HG02970 (cell line): ENCODE measurements at regions not wholly inside any gene's neighbourhood (a gene's known extent, or its start where the extent isn't known, plus 50 kb on each side); places are given as distances from the start of the nearest gene placed in this dataset.
"Not testable (repeated sequence)": the region's sequence is repeated elsewhere in the genome, so short reads cannot be mapped to it uniquely, and the experiment has no call there.

Experiments used
- ATAC-seq: cut with Tn5 transposase; IDR thresholded peaks from one replicate; pipeline ENCODE4 v1.9.1; 2021; ENCODE audit warnings: mild to moderate bottlenecking, moderate library complexity, moderate number of reproducible peaks; ENCODE audit not compliant: unreplicated experiment, low FRiP score

DNA sequence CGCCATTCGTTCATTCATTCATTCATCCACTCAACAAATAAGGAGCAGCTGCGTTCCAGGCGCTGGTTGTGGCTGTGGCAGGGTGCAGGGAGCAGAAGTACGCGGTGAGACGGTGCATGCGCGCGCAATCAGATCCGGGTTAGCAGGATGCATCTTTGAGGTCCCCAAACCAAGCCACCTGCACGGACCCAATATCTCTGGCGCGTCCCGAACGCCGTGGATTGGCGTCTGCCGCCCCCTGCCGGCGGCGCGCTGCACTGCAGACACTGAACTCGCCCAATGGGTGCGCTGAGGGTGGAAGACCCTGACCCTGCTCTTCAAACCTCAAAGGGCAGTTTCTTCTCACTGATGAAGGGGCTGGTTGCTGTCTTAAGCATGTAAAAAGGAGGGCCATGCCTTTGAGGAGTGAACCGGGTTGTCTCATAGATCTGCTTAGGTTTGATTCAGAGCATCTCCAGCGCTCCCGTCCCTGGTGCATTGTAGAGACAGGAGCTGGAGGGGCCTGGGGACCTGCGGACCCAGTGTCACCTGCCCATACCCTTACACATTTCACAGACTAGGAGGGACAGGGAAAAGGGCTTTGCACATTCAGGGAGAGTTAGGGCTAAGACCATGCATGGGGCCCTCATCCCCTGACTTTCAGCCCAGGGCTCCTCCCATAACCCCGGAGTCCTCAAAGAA lies 102.5 kb downstream of the RAMP3 start:
- peak; percentile 78 for ATAC-seq

DNA sequence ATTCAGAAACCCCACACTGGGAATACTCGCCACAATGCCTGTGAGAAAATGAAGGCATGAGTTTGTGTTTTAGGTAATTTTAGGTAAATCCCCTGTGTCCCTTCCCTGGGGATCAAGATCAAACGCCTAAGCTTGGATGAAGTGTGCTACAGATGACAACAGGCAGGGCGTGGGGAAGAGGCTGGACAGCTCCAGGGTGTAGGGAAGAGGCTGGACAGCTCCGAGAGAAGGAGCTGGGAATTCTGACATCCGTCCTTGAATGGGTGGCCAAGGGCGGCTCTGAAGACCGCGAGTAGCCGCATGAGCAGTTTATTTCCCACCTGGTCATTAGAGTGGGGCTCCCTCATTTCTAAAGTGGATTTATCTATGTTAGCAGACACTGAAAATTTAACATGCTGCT lies 109.7 kb downstream of the RAMP3 start:
- ATAC-seq, result no peak

DNA sequence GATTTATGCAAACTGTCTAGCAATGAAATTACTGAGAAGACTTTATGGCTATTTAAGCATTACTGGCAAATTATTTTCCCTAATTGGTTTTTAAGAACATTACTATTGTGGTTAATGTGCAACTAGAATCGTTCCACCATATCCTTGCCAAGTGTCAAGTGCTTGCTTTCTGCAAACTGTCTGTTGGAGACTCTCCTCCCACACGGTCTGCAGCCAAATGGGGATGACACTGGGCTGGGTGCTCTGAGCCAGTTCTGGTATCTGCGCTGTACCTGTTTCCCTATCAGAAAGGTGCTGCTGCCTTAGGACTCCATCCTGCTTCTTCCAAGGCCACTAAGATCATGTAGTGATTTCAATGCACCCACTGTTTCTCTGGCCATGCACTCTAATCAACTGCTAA lies 110.4 kb downstream of the RAMP3 start:
- no peak for ATAC-seq

DNA sequence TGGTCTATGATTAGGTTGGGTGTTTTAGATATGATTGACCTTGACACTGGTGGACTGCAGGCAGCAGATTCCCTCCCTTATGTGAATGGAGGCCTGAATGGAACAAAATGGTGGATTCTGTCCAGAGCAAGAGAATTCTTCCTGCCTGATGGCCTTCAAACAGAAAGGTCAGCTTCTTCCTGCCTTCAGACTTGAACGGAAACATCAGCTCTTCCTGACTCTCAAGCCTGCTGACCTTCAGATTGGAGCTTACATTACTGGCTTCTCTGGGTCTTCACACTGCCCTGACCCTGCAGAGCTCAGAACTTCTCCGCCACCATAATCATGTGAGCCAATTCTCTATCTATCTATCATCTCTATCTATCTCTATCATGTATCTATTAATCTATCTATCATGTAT lies 111.6 kb downstream of the RAMP3 start:
- no peak for ATAC-seq

DNA sequence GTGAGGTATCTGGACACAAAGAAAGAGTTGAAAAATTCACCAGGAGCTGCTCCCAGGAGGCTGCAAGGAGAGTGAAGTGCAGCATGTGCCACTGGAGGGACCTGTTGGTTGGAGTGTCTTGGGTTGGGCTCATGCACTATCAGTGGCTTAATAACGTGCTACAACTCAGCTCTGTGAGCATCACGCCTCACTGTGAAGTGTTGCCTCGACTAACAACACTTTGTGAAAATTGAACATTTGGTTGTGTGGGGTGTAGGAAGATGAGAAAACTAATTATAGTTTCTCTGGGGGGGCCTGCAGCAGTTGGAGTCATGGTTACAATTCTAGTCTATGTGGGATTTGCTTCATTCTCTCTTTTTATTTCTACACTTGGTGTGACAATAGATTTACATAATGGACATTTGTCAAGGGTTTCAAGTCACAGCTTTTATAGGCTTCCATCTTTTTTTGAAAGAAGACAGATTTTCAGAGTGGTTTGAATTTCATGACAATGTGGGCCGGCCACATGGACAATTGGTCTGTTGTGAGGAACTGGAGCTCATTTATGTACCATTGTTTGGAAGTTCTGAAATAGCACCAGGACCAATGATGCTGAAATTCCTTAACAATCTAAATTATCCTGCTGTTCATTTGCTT lies 121.3 kb downstream of the RAMP3 start:
- ATAC-seq, result no peak

DNA sequence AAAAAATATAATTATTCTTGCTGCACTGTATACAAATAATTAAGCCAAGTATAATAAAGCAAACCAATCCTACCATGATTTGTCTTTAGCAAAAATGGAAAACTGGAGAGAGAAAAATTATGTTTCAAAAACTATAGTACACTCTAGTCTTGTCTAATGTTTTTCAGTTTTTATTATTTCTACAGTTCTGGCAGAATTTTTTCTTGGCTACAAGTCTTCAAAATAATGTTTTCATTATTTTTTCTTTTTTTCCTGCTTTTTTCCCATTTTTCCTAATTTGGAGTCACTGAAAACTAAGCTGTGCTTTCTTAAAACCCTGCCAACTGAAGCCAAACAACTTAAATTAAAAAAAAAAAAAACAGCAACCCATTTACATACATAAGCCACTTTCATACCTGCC lies 132.0 kb downstream of the RAMP3 start:
- ATAC-seq, result not testable (repeated sequence)

DNA sequence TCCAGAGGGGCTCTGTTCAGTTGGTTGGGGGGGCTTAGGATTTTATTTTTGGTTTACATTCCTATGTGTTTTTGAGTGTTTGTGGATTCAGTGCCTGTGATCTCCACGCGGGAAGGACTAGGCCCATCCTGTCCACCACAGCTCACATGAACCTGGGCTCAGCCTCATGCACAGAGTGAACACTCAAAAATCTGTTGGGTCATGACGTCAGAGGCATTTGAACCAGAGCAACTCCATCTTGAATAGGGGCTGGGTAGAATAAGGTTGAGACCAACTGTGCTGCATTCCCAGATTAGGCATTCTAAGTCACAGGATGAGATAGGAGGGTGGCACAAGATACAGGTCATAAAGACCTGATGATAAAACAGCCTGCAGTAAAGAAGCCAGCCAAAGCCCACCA lies 133.3 kb downstream of the RAMP3 start:
- no peak for ATAC-seq

DNA sequence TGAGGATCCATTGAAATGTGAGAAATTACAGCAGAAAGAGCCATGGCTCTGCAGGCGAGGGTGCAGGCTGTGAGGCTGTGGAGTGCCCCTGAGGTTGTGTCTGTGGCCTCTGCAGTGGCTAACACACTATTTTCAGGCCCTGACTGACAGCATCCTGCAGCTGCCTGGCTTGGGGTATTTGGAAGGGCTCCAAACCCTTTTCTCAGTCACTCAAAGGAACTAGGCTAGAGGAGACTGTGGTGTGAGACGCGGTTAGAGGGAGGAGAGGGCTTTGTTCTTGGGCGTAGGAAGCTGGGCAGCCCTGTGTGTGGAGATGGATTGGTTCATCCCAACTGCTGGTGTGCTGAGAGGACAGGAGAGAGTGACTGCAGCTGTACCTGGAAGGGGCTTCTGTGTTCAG lies 134.9 kb downstream of the RAMP3 start:
- ATAC-seq, result no peak

DNA sequence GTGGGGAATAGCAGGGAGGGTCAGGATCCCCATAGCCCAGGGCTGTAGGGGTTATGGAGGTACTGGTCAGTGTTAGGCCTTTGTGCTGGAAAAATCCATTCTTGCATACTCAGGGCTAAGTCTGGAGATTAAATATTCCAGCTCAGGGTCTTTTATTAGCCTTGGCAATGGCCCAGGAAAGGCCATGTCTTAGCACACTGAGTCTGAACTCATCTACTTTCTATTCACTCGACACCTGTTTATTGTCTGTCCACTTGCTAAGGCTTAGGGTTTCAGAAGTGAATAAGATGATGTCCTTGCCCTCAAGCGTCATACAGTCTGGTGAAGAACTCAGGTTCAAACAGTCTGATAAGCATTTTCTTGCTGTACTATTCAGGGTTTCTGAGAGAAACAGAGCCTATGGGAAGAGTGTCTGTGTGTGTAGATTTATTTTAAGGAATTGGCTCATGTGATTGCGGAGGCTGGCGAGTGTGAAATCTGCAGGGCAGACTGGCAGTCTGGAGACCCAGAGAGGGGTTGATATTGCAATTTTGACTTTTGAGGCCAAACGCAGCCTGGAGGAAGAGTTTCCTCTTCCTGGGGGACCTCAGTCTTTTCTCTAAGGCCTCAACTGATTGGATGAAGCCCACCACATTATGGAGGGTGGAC lies 135.8 kb downstream of the RAMP3 start:
- ATAC-seq, result no peak

DNA sequence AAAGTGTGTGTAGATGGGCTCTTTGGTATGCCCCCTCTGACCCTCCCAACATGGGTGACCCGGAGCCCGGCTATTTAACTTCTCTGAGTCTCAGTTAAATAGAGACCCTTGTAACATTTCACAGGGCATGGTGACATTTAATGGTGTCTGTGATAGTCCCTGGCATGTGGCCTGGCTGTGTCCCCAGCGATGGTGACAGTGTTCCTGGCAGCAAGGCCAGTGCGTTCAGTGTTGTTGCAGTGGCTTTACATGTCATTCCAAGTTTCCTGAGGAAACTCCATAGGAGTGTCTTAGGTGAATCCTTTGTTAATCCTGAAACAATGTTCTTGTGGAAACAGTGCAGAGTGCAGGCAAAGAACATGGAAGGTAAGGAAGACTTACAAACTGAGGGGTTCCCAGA lies 137.0 kb downstream of the RAMP3 start:
- no peak for ATAC-seq

DNA sequence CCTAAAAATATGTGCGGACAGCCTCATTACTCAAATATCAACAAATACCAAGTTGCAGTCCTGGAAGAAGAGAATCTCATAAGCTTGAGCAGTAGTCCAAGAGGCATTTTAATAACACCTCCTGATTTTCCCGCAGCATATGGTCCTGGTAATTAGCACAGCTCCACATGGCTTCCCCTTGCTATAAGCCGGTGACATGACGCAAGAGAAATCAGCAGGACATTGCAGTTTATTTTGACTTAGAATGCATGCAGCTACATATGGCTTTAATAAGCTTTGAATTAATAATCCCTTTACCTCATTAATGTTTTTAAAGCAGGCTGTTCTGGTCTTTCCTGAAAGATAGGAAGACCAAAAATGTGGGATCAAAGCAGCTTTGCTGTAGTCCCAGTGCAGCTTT lies 137.6 kb downstream of the RAMP3 start:
- no peak for ATAC-seq

DNA sequence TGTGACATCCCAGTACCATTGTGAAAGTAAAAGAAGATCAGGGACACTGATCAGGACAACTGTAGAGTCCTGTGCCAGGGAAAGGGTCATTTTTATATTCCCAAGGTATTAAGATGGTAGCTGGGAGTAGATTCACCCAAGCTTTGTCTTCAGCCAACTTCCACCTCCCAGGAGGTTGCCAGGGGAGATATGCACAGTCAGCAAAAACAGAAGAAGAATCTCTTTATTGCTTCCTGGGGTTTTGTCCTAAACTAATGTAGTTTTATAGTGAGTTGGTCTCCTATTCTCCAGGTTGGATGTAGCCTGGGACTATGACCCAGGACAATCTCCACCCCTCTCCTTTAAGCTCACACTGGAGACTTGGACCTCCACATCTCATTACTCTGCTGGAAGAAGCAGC lies 139.2 kb downstream of the RAMP3 start:
- ATAC-seq, result no peak

DNA sequence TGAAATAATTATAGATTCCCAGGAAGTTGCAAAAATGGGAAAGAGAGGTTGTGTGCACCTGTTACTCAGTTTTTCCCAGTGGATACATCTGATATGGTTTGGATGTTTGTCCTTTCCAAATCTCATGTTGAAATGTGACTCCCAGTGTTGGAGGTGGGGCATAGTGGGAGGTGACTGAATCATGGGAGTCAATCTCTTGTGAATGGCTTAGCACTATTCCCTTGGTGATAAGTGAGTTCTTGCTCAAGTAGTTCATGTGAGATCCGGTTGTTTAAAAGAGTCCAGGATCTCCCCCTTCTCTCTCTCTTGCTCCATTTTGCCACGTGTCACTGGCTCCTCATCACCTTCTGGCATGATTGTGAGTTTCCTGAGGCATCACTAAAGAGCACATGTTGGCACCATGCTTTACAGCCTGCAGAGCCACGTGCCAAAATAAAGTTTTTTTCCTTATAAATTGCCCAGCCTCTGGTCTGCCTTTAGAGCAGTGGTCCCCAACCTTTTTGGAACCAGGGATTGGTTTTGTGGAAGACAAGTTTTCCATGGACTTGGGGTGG lies 149.2 kb downstream of the RAMP3 start:
- ATAC-seq, result no peak

DNA sequence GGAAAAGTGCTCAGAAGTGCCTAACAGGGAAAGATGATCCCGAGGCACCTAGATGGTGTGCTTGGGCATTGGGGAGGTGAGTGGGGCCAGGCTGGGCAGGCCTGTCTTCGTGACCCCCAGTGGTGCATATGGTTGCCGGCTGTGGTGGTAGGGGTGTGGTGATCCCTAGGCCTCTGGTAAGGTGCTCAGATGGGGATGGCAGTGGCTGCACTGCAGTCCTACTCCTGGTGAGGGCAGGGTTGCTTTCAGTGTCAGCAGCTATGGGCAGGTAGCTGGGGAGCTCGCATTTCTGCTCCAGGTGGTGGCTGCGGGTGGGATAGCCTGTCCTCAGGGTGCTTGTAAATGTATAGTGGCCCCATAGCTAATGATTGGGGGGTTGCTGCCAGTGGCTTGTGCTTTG lies 154.0 kb downstream of the RAMP3 start:
- no peak for ATAC-seq

DNA sequence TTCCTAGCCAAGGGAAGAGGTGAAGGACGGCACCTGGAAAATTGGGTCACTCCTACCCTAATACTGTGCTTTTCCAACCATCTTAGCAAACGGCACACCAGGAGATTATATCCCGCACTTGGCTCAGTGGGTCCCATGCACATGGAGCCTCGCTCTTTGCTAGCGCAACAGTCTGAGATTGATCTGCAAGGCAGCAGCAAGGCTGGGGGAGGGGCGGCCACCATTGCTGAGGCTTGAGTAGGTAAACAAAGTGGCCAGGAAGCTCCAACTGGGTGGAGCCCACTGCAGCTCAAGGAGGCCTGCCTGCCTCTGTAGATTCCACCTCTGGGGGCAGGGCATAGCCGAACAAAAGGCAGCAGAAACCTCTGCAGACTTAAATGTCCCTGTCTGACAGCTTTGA lies 157.9 kb downstream of the RAMP3 start:
- not testable (repeated sequence) for ATAC-seq

DNA sequence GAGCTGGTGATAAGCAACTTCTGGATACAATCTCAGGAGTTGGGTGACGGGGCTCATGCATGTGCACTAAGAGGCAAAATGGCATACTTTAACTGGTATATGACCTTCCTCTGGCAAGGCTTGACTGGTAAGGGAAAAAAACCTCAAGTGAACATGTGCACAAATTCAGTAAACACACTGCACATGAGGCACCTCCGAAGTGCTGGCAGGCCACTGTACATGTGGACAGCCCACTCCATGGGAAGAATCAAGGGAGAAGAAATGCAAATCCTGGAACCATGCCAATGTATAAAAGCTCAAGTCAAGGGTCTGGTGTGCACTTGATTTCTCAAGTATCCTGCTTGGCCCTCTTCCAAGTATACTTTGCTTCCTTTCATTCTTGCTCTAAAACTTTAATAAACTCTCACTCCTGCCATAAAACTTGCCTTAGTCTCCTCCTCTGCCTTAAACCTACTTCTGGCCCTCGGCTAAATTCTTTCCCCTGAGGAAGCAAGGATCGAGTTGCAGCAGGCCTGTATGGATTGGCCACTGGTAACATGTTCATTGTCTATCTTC lies 167.2 kb downstream of the RAMP3 start:
- ATAC-seq, result no peak

DNA sequence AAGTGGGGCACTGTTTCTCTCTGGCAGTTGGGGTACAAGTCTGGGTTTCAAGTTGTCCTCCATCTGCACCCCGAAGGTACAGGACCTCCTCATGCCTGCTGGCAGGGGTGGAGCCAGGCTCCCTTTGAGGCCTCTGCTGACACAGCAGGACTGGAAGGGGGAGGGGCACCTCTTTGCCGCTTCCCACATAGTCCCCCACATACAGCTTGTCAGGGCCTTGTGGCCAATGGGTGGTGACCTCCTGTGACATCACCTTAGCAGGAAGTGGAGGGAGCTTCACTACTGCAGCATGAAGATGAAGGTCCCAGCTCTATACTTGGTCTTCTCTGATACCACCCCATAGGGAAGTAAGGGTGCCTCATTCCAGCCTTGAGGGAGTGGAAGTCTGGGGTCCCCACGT lies 167.8 kb downstream of the RAMP3 start:
- ATAC-seq, result no peak

DNA sequence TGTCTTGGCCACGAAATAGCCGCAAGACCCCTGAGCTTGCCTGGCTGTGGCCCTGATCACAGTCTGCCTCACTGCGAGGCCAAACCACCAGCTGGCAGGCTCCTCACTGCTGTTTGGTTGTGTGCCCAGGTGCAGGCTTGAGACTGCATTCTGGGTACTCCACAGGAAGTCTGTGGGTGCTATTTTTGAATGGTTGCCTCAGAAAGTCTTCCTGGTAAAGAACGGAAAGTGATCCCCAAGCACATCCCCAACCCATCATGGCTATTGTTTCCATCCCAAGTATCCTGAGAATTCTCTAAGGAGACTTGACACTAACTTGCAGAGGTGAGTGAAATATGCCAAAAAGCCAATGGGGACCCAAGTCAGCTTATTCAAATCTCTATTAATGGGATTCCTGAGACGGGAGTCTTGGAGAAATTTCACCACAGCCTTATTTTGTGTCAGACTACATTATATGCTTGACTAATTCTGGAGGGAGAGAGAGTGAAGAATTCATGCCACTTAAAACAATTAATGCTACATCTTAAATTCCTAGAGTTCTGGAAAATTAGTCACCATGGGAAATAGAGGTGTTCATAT lies 170.9 kb downstream of the RAMP3 start:
- ATAC-seq, result no peak

DNA sequence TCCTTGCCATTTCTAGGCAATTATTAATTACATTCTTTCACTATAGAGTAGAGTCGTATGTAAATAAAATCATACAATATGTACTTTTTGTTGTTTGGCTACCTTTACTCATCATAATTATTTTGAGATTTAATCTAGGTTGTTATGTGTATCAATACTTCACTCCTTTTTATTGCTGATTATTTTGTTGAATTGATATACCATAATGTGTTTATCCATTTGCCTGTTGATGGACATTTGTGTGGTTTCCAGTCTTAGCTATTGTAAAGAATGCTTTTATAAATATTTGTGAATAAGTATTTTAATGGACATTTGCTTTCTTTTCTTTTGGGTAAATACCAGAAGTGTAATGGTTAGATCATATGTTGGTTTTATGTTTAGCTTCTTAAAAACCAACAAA lies 174.0 kb downstream of the RAMP3 start:
- no peak for ATAC-seq

DNA sequence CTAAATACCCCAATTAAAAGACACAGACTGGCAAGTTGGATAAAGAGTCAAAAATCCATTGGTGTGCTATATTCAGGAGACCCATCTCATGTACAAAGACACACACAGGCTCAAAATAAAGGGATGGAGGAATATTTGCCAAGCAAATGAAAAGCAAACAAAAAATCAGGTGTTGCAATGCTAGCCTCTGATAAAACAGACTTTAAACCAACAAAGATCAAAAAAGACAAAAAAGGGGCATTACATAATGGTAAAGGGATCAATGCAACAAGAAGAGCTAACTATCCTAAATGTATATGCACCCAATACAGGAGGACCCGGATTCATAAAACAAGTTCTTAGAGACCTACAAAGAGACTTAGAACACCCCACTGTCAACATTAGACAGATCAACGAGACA lies 177.4 kb downstream of the RAMP3 start:
- ATAC-seq, result not testable (repeated sequence)

DNA sequence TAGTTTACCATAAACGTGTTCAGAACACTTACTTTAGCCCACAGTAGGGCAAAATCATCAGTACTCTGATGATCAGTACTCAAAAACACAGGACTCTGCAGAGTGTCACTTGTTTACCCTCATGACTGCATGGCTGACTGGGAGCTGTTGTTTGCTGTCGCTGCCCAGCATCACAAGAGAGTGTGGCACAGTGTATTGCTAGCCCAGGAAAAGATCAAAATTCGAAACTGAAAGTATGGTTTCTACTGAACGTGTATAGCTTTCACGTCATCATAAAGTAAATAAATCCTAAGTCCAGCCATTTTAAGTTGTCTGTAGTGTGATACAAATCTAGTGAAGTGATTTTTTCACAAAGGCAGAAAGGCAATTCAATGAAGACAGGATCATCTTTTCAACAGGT lies 184.6 kb downstream of the RAMP3 start:
- ATAC-seq, result no peak
